Stimulated activated naive CD8-positive, alpha-beta T cell treated with anti-CD3 and anti-CD28 coated beads, Interleukin-15, Interleukin-2, amounts not matched to agents 100 U/mL and 50 U/mL, for 24 hours (primary cell): ENCODE measurements at regions not wholly inside any gene's neighbourhood (a gene's known extent, or its start where the extent isn't known, plus 50 kb on each side); places are given as distances from the start of the nearest gene placed in this dataset.

Experiments used
- ATAC-seq: fragments of 150-1000 bp; cut with Tn5 transposase; one replicate; pipeline ENCODE4 v1.10.0; 2021
- DNase-seq: peaks from one replicate; pipeline ENCODE4 v3.0.0; 2021

GRCh38 chr14:48874711-48875110 lies 711.5 kb downstream of the RPS29 start:
- DNase-seq = no peak

GRCh38 chr14:48857366-48857765 lies 728.8 kb downstream of the RPS29 start:
- no peak for DNase-seq
- ATAC-seq = no peak

More at GRCh38 chr14:48874711-48875110, 711.5 kb downstream of the RPS29 start:
- ATAC-seq = no peak

- ATAC-seq (no peak), DNase-seq (no peak)
Observed at GRCh38 chr14:48853159-48853558, 733.0 kb downstream of the RPS29 start.

- DNase-seq (no peak), ATAC-seq (no peak)
Observed at GRCh38 chr14:48849741-48850322, 736.3 kb downstream of the RPS29 start.

- ATAC-seq (no peak), DNase-seq (no peak)
Observed at GRCh38 chr14:48842785-48843184, 743.4 kb downstream of the RPS29 start.

GRCh38 chr14:48826058-48826457 lies 760.1 kb downstream of the RPS29 start:
- ATAC-seq = no peak
- DNase-seq = no peak

GRCh38 chr14:48814562-48814961 lies 771.6 kb downstream of the RPS29 start:
- DNase-seq (no peak), ATAC-seq (no peak)

- ATAC-seq (no peak), DNase-seq (no peak)
Observed at GRCh38 chr14:48805315-48805714, 780.9 kb downstream of the RPS29 start.

- DNase-seq = no peak
- ATAC-seq = no peak
Observed at GRCh38 chr14:48792376-48793024, 793.7 kb downstream of the RPS29 start.

GRCh38 chr14:48788771-48789170 lies 797.4 kb downstream of the RPS29 start:
- no peak for ATAC-seq
- no peak for DNase-seq

- ATAC-seq (no peak), DNase-seq (no peak)
Observed at GRCh38 chr14:48786498-48786897, 799.7 kb downstream of the RPS29 start.

- no peak for ATAC-seq
- no peak for DNase-seq
Observed at GRCh38 chr14:48771717-48772116, 814.5 kb downstream of the RPS29 start.

GRCh38 chr14:48751293-48751692 lies 834.9 kb downstream of the RPS29 start:
- DNase-seq = no peak
- no peak for ATAC-seq

- DNase-seq (no peak), ATAC-seq (no peak)
Observed at GRCh38 chr14:48748151-48748675, 838.0 kb downstream of the RPS29 start.

GRCh38 chr14:48747561-48748089 lies 838.6 kb downstream of the RPS29 start:
- DNase-seq (no peak), ATAC-seq (no peak)

GRCh38 chr14:48744202-48744601 lies 842.0 kb downstream of the RPS29 start:
- ATAC-seq (no peak), DNase-seq (no peak)

GRCh38 chr14:48738186-48738925 lies 847.8 kb downstream of the RPS29 start:
- no peak for ATAC-seq
- no peak for DNase-seq

- DNase-seq = no peak
- no peak for ATAC-seq
Observed at GRCh38 chr14:48735607-48736006, 850.6 kb downstream of the RPS29 start.

GRCh38 chr14:48731260-48731659 lies 854.9 kb downstream of the RPS29 start:
- DNase-seq = no peak
- ATAC-seq = no peak

- DNase-seq (no peak), ATAC-seq (no peak)
Observed at GRCh38 chr14:48726080-48726642, 860.0 kb downstream of the RPS29 start.

- ATAC-seq = no peak
- no peak for DNase-seq
Observed at GRCh38 chr14:48725051-48725734, 861.0 kb downstream of the RPS29 start.
